IPS DF 19.7 (cell line): ENCODE measurements at regions not wholly inside any gene's neighbourhood (a gene's known extent, or its start where the extent isn't known, plus 50 kb on each side); places are given as distances from the start of the nearest gene placed in this dataset.
"Not testable (repeated sequence)": the region's sequence is repeated elsewhere in the genome, so short reads cannot be mapped to it uniquely, and the experiment has no call there.

Source experiments
- DNase-seq: peaks from one replicate; pipeline ENCODE4 v3.0.0-alpha.2; 2013; ENCODE audit warnings: low read depth, low spot score

DNA sequence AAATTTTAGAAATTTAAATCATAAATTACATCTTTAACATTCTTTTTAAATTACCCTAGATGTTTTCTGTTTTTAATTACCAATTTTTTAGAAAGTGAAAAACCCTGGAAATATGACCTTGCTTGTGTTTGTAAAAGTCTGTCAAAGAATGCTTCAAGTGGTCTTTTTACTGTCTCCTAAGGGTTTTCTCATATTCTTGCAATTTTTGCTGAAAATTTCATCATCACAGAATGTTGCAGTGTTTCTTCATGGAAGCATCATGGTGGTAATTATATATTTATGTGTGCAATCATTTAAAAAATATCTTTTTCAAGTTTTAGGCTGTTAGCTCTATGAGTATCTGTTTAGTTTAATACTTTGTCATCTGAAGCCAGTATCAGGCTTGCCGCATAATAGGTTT lies 178.2 kb downstream of the HDGFL1 start:
- no peak for DNase-seq

DNA sequence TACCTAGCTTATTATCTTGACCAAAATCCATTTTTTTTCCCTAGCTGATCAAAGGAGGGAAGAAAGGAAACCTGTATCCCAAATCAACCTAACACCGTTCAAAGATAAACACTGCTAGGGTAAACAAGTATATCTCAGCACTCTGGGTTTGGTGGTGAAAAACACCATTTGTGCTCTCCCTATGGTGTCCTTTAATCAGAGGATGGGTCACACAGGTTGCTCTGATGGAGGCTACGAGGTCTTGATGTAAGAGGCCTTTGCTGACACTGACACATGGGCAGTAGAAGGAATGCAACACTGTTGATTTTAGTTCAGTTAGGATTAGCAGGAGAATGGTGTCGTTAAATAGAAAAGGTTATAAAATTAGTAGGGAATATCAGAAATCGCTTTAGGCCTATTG lies 179.3 kb downstream of the HDGFL1 start:
- no peak for DNase-seq

GRCh38 chr6:22749696-22750095 lies 180.3 kb downstream of the HDGFL1 start:
- DNase-seq = no peak

- no peak for DNase-seq
Measured at GRCh38 chr6:22751223-22751622, 181.9 kb downstream of the HDGFL1 start.

- no peak for DNase-seq
Measured at GRCh38 chr6:22752522-22752921, 183.2 kb downstream of the HDGFL1 start.

DNA sequence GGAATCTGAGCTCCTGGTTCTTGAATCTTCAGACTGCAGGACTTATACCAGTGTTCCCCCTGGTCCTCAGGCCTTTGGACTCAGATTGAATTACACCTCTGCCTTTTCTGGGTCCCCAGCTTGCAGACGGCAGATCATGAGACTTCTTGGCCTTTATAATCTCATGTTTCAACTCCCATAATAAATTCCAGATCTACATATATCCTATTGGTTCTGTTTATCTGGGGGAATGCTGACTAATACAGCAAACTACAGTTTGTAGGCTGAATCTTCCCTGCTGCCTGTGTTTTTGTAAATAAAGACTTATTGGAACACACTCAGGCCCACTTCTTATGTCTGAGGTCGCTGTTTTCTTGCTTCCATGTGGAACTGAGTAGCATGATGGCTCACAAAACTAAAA lies 184.7 kb downstream of the HDGFL1 start:
- DNase-seq = no peak

DNA sequence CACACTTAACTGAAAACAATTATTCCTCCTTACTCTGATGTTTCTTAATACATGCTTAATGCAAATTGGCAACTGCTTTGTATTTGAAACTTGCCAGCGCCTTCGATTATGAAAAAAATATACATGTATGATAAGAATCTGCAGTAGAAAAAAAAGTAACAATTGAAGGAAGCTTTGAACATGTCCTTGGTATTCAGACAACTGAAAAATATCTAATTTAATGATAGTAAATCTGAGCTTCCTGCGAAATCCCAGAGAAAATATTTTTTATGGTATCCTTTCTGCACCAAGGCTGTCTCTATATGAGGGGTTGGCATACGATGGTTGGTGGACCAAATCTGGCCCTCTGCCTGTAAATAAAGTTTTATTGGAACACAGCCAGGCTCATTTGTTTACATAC lies 186.2 kb downstream of the HDGFL1 start:
- DNase-seq = no peak

- no peak for DNase-seq
Measured at GRCh38 chr6:22756365-22756764, 187.0 kb downstream of the HDGFL1 start.

DNA sequence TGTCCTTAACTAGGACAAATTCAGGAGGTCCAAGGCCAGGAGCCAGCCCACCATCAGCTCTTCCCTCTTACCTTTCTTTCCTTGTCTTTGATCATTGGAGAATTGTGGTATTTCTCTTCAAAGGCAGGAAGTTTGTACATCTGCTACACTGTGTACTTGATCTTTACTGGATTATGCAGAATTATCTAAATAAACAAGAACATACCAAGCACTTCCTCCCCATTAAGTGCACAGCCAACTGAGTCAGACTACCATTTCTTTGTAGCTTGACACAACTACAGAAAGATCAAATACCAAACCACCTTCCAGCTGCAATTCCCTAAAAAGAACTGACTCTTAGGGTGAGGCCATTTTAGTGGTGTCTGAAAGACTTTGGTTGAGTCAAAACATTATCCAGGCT lies 195.1 kb downstream of the HDGFL1 start:
- no peak for DNase-seq

DNA sequence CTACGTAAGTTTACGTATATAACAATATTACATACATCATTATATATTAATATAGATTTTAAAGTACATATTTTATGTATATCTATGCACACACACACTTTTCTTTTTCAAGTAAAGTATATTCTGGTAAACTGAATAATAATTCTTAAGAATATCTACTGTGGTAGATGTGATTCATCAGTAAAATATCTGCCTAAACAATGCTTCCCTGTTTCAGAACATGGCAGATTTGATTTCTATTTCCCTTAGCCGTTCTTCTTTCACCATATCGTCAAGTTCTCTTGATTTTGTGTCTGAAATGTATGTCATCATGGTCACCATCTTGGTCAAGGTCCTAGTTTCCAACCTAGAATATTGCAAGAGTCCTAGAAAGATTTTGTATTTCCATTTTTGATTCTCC lies 195.6 kb downstream of the HDGFL1 start:
- DNase-seq = no peak

DNA sequence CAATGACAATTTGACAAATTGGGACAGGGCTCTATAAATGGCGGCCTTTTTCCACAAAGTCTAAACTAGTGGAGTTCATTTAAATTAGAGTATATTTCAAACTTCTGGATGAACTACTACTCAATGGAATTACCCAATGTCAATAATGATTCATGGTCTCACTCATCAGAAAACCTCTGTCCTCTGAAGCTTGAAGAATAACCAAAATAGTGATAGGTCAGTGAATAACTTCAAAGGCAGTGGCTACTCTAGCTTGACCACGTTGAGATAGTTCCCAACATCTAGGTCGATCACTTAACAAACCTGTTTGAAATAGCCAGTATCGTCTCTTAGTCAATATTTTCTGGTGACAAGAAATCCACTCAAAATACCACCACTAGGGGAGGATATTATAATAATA lies 197.6 kb downstream of the HDGFL1 start:
- DNase-seq = no peak

- DNase-seq = no peak
Measured at GRCh38 chr6:22770054-22770453, 200.7 kb downstream of the HDGFL1 start.

GRCh38 chr6:22774129-22774528 lies 204.8 kb downstream of the HDGFL1 start:
- DNase-seq = no peak

DNA sequence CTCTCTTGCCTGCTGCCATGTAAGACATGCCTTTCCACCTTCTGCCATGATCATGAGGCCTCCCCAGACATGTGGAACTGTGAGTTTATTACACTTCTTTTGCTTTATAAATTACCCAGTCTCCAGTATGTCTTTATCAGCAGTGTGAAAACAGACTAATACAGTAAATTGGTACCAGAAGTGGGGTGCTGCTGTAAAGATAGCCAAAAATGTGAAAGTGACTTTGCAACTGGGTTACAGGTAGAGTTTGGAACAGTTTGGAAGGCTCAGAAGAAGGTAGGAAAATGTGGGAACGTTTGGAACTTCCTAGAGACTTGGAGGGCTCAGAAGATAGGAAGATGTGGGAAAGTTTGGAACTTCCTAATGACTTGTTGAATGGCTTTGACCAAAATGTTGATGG lies 209.1 kb downstream of the HDGFL1 start:
- not testable (repeated sequence) for DNase-seq

GRCh38 chr6:22779062-22779461 lies 209.7 kb downstream of the HDGFL1 start:
- DNase-seq = no peak

GRCh38 chr6:22783931-22784330 lies 214.6 kb downstream of the HDGFL1 start:
- DNase-seq = no peak

DNA sequence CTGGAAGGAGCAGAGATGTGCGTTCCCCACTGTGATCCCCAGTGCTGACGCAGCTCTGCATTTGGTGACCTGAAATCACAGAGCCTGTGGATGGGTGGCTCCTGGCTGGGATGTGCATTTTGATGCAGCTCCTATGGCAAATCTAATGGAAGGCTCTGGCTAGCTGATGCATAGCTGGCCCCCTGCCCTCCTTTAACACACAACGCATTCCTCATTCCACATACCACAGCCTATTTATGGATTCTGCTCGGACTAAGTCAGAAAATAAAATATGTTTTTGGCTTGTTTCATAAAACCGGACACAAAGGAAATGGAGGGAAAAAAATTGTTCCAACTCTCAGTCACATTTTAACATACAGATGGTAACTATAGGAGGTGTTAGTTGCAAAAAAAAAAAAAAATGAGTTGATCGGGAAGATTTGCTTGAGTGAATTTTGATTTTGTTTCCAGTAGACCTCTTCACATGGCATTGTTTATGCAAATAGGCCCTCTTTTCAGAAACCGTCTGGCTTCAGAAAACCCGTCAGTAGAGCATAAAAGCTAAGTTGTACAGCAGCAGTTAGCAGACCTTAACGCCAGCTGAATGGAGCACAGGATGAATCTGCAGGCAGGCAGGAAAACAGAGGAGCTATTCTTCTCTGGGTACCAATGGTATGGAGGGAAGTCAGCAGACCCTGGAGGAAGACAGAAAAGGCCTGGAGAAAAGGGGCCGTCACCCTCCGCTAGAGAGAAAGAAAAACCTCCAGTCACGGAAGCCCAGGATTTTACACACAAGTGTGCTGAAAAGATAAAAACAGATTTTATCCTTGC lies 215.4 kb downstream of the HDGFL1 start:
- DNase-seq = no peak

DNA sequence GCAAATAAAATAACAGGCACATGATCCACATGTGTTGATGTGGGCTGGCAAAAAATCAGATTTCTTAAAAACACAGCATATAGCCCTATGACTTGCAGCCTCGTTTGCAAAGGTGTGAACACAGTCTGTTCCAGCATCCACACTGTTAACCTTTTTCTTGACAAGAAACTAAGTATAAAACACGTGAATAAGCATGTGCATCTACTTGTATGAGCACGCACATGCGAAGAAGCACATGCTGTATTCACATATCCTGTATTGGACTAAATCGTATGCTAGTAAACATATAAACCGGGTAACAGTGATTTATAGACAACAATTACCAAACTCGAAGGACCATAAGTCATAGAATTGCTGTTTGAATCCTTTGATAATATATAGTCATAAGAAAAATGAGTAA lies 218.7 kb downstream of the HDGFL1 start:
- DNase-seq = no peak

- no peak for DNase-seq
Measured at GRCh38 chr6:22789315-22789714, 219.9 kb downstream of the HDGFL1 start.

DNA sequence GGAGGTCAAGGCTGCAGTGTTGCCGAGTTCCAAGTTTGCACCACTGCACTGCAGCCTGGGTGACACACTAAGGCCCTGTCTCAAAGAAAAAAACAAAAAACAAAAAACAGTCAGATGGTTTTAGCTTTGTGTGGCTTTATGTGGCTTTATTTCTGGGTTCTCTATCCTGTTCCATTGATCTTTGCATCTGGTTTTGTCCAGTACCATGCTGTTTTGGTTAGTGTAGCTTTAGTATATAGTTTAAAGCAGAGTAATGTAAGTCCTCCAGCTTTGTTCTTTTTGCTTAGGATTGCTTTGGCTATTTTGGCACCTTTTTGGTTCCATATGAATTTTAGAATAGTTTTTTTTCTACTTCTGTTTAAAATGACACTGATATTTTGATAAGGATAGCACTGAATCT lies 225.5 kb downstream of the HDGFL1 start:
- no peak for DNase-seq

DNA sequence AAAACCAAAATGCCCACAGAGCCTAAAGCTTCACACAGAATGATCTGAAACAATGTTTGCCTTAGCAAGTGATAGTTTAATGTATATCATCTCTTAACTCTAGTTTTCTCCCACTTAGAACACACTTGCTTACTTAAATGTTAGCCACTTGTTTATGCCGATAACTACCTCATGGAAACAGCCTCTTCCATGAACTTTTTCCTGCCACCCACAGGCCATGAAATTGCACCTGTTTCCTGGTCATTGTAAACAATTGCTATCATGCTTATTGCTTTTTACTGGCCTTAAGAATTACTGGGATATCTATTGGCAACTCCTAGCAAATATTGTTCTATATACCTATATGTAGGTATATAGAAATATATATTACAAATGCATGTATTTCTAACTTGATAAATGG lies 231.1 kb downstream of the HDGFL1 start:
- DNase-seq = no peak

DNA sequence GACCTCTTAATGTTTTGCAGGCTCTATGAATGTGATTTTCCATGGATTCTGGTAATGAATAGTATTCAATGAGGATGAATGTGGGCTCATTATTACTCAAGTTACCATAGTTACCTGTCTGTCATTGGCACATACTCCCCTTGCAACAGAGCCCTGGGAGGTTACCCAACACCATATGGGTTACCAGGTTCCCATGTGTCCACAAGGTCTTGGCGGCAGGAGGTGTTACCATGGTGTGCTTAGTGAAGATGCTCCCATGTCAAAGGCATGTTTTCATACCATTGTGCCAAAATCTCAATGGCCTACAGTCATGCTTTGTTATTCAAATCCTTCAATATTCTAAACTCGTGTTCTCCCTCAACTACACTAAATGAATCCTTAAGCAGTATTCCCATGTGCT lies 232.5 kb downstream of the HDGFL1 start:
- no peak for DNase-seq

- DNase-seq = no peak
Measured at GRCh38 chr6:22804620-22805261, 235.4 kb downstream of the HDGFL1 start.
